ENCODE measurements at regions not wholly inside any gene's neighbourhood (a gene's known extent, or its start where the extent isn't known, plus 50 kb on each side); places are given as distances from the start of the nearest gene placed in this dataset.

GRCh38 chr2:222088561-222088960 is 210.2 kb downstream of the PAX3 start:
- TF ChIP-seq RAD21 (IDR thresholded peaks at IDR 0.05; ENCODE audit: low read depth) (no peak), TAF1 (IDR thresholded peaks at IDR 0.05; ENCODE audit: low read depth) (no peak), EGR1 (IDR thresholded peaks at IDR 0.05) (no peak), TEAD4 (IDR thresholded peaks at IDR 0.05) (no peak)
- TF ChIP-seq, protein P1, sequence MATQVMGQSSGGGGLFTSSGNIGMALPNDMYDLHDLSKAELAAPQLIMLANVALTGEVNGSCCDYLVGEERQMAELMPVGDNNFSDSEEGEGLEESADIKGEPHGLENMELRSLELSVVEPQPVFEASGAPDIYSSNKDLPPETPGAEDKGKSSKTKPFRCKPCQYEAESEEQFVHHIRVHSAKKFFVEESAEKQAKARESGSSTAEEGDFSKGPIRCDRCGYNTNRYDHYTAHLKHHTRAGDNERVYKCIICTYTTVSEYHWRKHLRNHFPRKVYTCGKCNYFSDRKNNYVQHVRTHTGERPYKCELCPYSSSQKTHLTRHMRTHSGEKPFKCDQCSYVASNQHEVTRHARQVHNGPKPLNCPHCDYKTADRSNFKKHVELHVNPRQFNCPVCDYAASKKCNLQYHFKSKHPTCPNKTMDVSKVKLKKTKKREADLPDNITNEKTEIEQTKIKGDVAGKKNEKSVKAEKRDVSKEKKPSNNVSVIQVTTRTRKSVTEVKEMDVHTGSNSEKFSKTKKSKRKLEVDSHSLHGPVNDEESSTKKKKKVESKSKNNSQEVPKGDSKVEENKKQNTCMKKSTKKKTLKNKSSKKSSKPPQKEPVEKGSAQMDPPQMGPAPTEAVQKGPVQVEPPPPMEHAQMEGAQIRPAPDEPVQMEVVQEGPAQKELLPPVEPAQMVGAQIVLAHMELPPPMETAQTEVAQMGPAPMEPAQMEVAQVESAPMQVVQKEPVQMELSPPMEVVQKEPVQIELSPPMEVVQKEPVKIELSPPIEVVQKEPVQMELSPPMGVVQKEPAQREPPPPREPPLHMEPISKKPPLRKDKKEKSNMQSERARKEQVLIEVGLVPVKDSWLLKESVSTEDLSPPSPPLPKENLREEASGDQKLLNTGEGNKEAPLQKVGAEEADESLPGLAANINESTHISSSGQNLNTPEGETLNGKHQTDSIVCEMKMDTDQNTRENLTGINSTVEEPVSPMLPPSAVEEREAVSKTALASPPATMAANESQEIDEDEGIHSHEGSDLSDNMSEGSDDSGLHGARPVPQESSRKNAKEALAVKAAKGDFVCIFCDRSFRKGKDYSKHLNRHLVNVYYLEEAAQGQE (IDR thresholded peaks at IDR 0.05; ENCODE audit: low read depth) = no peak

- no peak for TF ChIP-seq TAF1 (IDR thresholded peaks at IDR 0.05; ENCODE audit: low read depth)
- no peak for TF ChIP-seq EGR1 (IDR thresholded peaks at IDR 0.05)
- TF ChIP-seq CREB1 (IDR thresholded peaks at IDR 0.05; ENCODE audit: low read depth) = no peak
- TF ChIP-seq, protein P2, sequence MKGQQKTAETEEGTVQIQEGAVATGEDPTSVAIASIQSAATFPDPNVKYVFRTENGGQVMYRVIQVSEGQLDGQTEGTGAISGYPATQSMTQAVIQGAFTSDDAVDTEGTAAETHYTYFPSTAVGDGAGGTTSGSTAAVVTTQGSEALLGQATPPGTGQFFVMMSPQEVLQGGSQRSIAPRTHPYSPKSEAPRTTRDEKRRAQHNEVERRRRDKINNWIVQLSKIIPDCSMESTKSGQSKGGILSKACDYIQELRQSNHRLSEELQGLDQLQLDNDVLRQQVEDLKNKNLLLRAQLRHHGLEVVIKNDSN (IDR thresholded peaks at IDR 0.05) = no peak
- TF ChIP-seq, protein P1 (IDR thresholded peaks at IDR 0.05; ENCODE audit: low read depth) = no peak
- TF ChIP-seq, protein P3, sequence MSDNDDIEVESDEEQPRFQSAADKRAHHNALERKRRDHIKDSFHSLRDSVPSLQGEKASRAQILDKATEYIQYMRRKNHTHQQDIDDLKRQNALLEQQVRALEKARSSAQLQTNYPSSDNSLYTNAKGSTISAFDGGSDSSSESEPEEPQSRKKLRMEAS (IDR thresholded peaks at IDR 0.05) = no peak
- TF ChIP-seq TCF12 (IDR thresholded peaks at IDR 0.05; ENCODE audit: low read depth) = no peak
- TF ChIP-seq ZBTB7A (IDR thresholded peaks at IDR 0.05; ENCODE audit: low read depth) = no peak
- no peak for TF ChIP-seq TEAD4 (IDR thresholded peaks at IDR 0.05)
- TF ChIP-seq NFIC (IDR thresholded peaks at IDR 0.05) = no peak
- no peak for TF ChIP-seq CEBPB (IDR thresholded peaks at IDR 0.05)
- no peak for TF ChIP-seq YY1 (IDR thresholded peaks at IDR 0.05; ENCODE audit: low read depth)
- TF ChIP-seq FOXM1 (IDR thresholded peaks at IDR 0.05; ENCODE audit: borderline replicate concordance, low read depth) = no peak
- no peak for TF ChIP-seq RAD21 (IDR thresholded peaks at IDR 0.05; ENCODE audit: low read depth)
- no peak for TF ChIP-seq EP300 (IDR thresholded peaks at IDR 0.05; ENCODE audit: borderline replicate concordance)
Observed at GRCh38 chr2:222087998-222088397, 210.8 kb downstream of the PAX3 start.

- TF ChIP-seq, protein P3 (IDR thresholded peaks at IDR 0.05) = no peak
- TF ChIP-seq TEAD4 (IDR thresholded peaks at IDR 0.05) = no peak
- no peak for TF ChIP-seq ZBTB7A (IDR thresholded peaks at IDR 0.05; ENCODE audit: low read depth)
- TF ChIP-seq TAF1 (IDR thresholded peaks at IDR 0.05; ENCODE audit: low read depth) = no peak
- TF ChIP-seq CEBPB (IDR thresholded peaks at IDR 0.05) = no peak
- no peak for TF ChIP-seq NFIC (IDR thresholded peaks at IDR 0.05)
- no peak for TF ChIP-seq FOXM1 (IDR thresholded peaks at IDR 0.05; ENCODE audit: borderline replicate concordance, low read depth)
- no peak for TF ChIP-seq EGR1 (IDR thresholded peaks at IDR 0.05)
- no peak for TF ChIP-seq CREB1 (IDR thresholded peaks at IDR 0.05; ENCODE audit: low read depth)
- TF ChIP-seq RAD21 (IDR thresholded peaks at IDR 0.05; ENCODE audit: low read depth) = no peak
- no peak for TF ChIP-seq TCF12 (IDR thresholded peaks at IDR 0.05; ENCODE audit: low read depth)
- TF ChIP-seq YY1 (IDR thresholded peaks at IDR 0.05; ENCODE audit: low read depth) = no peak
- TF ChIP-seq, protein P1 (IDR thresholded peaks at IDR 0.05; ENCODE audit: low read depth) = no peak
Observed at GRCh38 chr2:222082201-222082600, 216.6 kb downstream of the PAX3 start.

DNA sequence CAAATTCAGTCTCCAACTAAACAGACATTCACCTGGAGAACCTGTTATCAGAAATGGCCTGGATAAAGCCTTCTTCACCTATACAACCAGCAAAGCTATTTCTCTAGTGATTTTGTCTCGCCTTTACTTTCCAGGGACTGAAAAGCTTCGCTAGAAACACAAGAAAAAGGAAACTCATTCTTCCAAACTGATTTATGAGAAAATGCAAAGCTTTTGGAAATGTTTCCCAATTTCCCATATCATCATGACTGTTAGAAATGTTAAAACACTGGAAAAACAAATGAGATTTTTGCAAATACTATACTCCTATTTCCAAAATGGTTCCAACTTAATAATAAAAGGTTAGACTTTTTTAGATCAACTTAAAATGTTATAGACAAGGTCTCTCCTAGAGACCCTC is 218.7 kb downstream of the PAX3 start:
- no peak for TF ChIP-seq CREB1 (IDR thresholded peaks at IDR 0.05; ENCODE audit: low read depth)
- TF ChIP-seq, protein P3 (IDR thresholded peaks at IDR 0.05) = no peak
- no peak for TF ChIP-seq ZBTB7A (IDR thresholded peaks at IDR 0.05; ENCODE audit: low read depth)
- no peak for TF ChIP-seq TCF12 (IDR thresholded peaks at IDR 0.05; ENCODE audit: low read depth)
- TF ChIP-seq YY1 (IDR thresholded peaks at IDR 0.05; ENCODE audit: low read depth) = no peak
- TF ChIP-seq TAF1 (IDR thresholded peaks at IDR 0.05; ENCODE audit: low read depth) = no peak
- TF ChIP-seq EGR1 (IDR thresholded peaks at IDR 0.05) = no peak
- no peak for TF ChIP-seq CEBPB (IDR thresholded peaks at IDR 0.05)
- TF ChIP-seq FOXM1 (IDR thresholded peaks at IDR 0.05; ENCODE audit: borderline replicate concordance, low read depth) = no peak
- TF ChIP-seq, protein P1 (IDR thresholded peaks at IDR 0.05; ENCODE audit: low read depth) = no peak
- TF ChIP-seq TEAD4 (IDR thresholded peaks at IDR 0.05) = no peak
- TF ChIP-seq, protein P2 (IDR thresholded peaks at IDR 0.05) = no peak

Measured in Ishikawa (cell line).